K562 (cell line): ENCODE measurements at regions not wholly inside any gene's neighbourhood (a gene's known extent, or its start where the extent isn't known, plus 50 kb on each side); places are given as distances from the start of the nearest gene placed in this dataset.

Source experiments
- CHD2 ChIP-seq: IDR thresholded peaks from 2 replicates; pipeline ENCODE4 v1.6.1; 2011; ENCODE audit warnings: low read depth, low read length
- CTCF ChIP-seq, 3 experiments: IDR thresholded peaks in 2 of 3; conservative IDR thresholded peaks in 1 of 3; 2 replicates each; pipeline ENCODE4 v1.5.1; 2011 to 2012; ENCODE audit warnings: low read length in 3 of 3, mild to moderate bottlenecking in 3 of 3, control low read depth in 2 of 3, improper control_type of control experiment in 1 of 3, inconsistent platforms in 1 of 3, low read depth in 1 of 3, mixed read lengths in 1 of 3, moderate library complexity in 1 of 3; ENCODE audit not compliant: insufficient read depth in 2 of 3
- HDGF ChIP-seq: fragments of 450-650 bp; IDR thresholded peaks from 2 replicates; pipeline ENCODE4 v1.6.1; 2016
- JUND ChIP-seq, 2 experiments: IDR thresholded peaks; 2 replicates in 1 of 2; 3 replicates in 1 of 2; pipeline ENCODE4 v1.6.1; 2011; ENCODE audit warnings: borderline replicate concordance in 2 of 2, low read depth in 2 of 2, low read length in 2 of 2, improper control_type of control experiment in 1 of 2, missing biosample characterization in 1 of 2, missing genetic modification characterization in 1 of 2, missing genetic modification reagents in 1 of 2
- MYC ChIP-seq, 2 experiments: fragments of 250-450 bp in 1 of 2; sonication (Bioruptor Pico) in 1 of 2; IDR thresholded peaks; 2 replicates each; pipeline versions ENCODE4 v1.5.1 to v1.6.1; 2012 to 2021; ENCODE audit warnings: low read depth in 2 of 2, borderline replicate concordance in 1 of 2, improper control_type of control experiment in 1 of 2, low read length in 1 of 2, mild to moderate bottlenecking in 1 of 2, moderate library complexity in 1 of 2
- POLR2AphosphoS5 ChIP-seq: IDR thresholded peaks from 2 replicates; pipeline ENCODE4 v1.6.1; 2011; ENCODE audit warnings: mild to moderate bottlenecking, low read depth, low read length, moderate library complexity; ENCODE audit not compliant: control insufficient read depth, insufficient read depth
- REST ChIP-seq, 2 experiments: fragments of 450-650 bp; formaldehyde crosslinking in 1 of 2; IDR thresholded peaks; 2 replicates each; pipeline versions ENCODE4 v1.4.0 to v1.6.1; 2014 to 2020; ENCODE audit warnings: mild to moderate bottlenecking in 2 of 2, borderline replicate concordance in 1 of 2, low read depth in 1 of 2
- ZZZ3 ChIP-seq: fragments of 450-650 bp; IDR thresholded peaks from 2 replicates; pipeline ENCODE4 v1.6.1; 2016; ENCODE audit warnings: antibody characterized with exemption, mild to moderate bottlenecking, moderate library complexity

GRCh38 chr7:97430006-97430405, 301.9 kb upstream of the TAC1 start:
- no peak for TF ChIP-seq REST (IDR thresholded peaks at IDR 0.05; ENCODE audit: borderline replicate concordance)
- no peak for TF ChIP-seq REST (CRISPR knock-in tag; IDR thresholded peaks at IDR 0.05; ENCODE audit: low read depth)
- no peak for TF ChIP-seq JUND (IDR thresholded peaks at IDR 0.05; ENCODE audit: borderline replicate concordance, low read depth, low read length)
- TF ChIP-seq JUND (tag; IDR thresholded peaks at IDR 0.05; ENCODE audit: borderline replicate concordance, low read depth, low read length) = no peak
- no peak for TF ChIP-seq CTCF (IDR thresholded peaks at IDR 0.05 in 2 of 3, conservative IDR thresholded peaks at IDR 0.05 in 1 of 3; ENCODE audit: insufficient read depth in 2 of 3, low read depth in 1 of 3, low read length in 3 of 3)
- no peak for TF ChIP-seq CHD2
- TF ChIP-seq POLR2AphosphoS5 = no peak
- no peak for TF ChIP-seq ZZZ3
- TF ChIP-seq HDGF = no peak
- TF ChIP-seq MYC (IDR thresholded peaks at IDR 0.05; ENCODE audit: low read depth, low read length) = no peak
- TF ChIP-seq MYC (CRISPR knock-in tag; IDR thresholded peaks at IDR 0.05; ENCODE audit: borderline replicate concordance, low read depth) = no peak
